ENCODE measurements at regions not wholly inside any gene's neighbourhood (a gene's known extent, or its start where the extent isn't known, plus 50 kb on each side); places are given as distances from the start of the nearest gene placed in this dataset.

DNA sequence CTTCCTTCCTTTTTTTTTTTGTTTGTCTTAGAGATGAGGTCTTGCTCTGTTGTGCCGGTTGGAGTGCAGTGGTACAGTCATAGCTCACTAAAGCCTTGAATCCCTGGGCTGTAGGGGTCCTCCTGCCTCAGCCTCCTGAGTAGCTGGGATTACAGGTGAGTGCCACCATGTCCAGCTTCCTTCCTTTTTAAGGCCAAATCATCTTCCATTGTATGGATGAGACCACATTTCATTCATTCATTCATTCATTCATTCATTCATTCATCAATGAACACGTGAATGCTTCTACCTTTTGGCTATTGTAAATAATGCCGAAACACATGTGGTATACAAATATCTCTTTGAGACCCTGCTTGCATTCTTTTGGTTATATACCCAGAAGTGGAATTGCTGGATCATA, 60.0 kb upstream of the BAIAP2L1 start:
- no peaks in the 10 kb centered on the region for H4K20me1 ChIP-seq (ENCODE audit: insufficient read depth)
- no peaks in the 10 kb centered on the region for H3K79me2 ChIP-seq (ENCODE audit: low read depth)
- no peak overlapping the region for H2AFZ ChIP-seq
- peaks cover 55% of the 10 kb centered on the region for H3K27me3 ChIP-seq (ENCODE audit: insufficient read depth, low read depth)
- H3K4me1 ChIP-seq (replicated peaks; ENCODE audit: insufficient read depth), result no peaks in the 10 kb centered on the region
- H3K4me2 ChIP-seq, result no peak overlapping the region
- ChIA-PET POLR2A (ENCODE audit: unreplicated experiment) (interaction anchor here (0.6 kb wide), 1 partner anchor 841 kb away, joined by 6 read pairs; no protein-coding TSS in a partner anchor), CTCF (interaction anchor here (0.6 kb wide), 1 partner anchor 39 kb away, joined by 3 read pairs; no protein-coding TSS in a partner anchor)
- no TSS peak for BruUV-seq (replicated peaks)
- no peak overlapping the region for H3K27ac ChIP-seq
- no peak overlapping the region for H3K4me3 ChIP-seq
- H3K9me3 ChIP-seq (ENCODE audit: insufficient read depth, low read depth), result no peaks in the 10 kb centered on the region
- no peak for DNase-seq
- no peaks in the 10 kb centered on the region for H3K36me3 ChIP-seq (ENCODE audit: low read depth)
- intact Hi-C loops (cut with micrococcal nuclease; ENCODE audit: unreplicated experiment), result no loop called here
- H3F3A ChIP-seq (ENCODE audit: insufficient read depth, low read depth), result no peaks in the 10 kb centered on the region
- no peaks in the 10 kb centered on the region for H3K9me2 ChIP-seq (ENCODE audit: insufficient read depth)
- TF ChIP-seq EZH2 (IDR thresholded peaks at IDR 0.05; ENCODE audit: low read depth), result no peak
- TF ChIP-seq, protein P1, sequence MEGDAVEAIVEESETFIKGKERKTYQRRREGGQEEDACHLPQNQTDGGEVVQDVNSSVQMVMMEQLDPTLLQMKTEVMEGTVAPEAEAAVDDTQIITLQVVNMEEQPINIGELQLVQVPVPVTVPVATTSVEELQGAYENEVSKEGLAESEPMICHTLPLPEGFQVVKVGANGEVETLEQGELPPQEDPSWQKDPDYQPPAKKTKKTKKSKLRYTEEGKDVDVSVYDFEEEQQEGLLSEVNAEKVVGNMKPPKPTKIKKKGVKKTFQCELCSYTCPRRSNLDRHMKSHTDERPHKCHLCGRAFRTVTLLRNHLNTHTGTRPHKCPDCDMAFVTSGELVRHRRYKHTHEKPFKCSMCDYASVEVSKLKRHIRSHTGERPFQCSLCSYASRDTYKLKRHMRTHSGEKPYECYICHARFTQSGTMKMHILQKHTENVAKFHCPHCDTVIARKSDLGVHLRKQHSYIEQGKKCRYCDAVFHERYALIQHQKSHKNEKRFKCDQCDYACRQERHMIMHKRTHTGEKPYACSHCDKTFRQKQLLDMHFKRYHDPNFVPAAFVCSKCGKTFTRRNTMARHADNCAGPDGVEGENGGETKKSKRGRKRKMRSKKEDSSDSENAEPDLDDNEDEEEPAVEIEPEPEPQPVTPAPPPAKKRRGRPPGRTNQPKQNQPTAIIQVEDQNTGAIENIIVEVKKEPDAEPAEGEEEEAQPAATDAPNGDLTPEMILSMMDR (conservative IDR thresholded peaks at IDR 0.05), result no peak

DNA sequence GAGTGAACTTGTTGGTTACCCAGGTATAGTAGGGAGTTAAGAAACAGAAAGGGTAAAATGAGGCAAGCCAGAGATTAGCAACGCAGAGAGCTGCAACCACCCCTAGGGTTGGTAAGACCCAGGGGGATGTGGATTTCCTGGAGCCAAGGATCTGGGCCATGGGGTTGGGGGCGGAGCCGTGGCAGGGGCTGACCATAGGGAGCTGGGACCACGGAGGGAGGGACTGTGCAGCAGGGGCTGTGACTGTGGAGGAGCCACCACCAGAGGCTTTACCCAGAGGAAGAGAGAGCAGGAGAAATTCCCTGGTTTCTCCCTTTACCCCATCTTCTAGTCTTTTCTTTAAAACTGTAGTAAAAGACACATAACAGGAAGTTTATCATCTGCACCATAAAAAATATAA, 58.6 kb upstream of the BAIAP2L1 start:
- Histone ChIP-seq H3K27me3 (ENCODE audit: insufficient read depth, low read depth) (peaks cover 43% of the 10 kb centered on the region), H3K9me2 (ENCODE audit: insufficient read depth) (no peaks in the 10 kb centered on the region), H4K20me1 (ENCODE audit: insufficient read depth) (no peaks in the 10 kb centered on the region), H3F3A (ENCODE audit: insufficient read depth, low read depth) (no peaks in the 10 kb centered on the region), H3K9me3 (ENCODE audit: insufficient read depth, low read depth) (no peaks in the 10 kb centered on the region), H3K79me2 (ENCODE audit: low read depth) (no peaks in the 10 kb centered on the region), H3K27ac (no peak overlapping the region), H3K4me1 (replicated peaks; ENCODE audit: insufficient read depth) (no peaks in the 10 kb centered on the region), H3K4me2 (no peak overlapping the region), H3K36me3 (ENCODE audit: low read depth) (no peaks in the 10 kb centered on the region), H3K4me3 (no peak overlapping the region), H2AFZ (no peak overlapping the region)
- ChIA-PET CTCF (no interaction called here), POLR2A (ENCODE audit: unreplicated experiment) (no interaction called here)
- BruUV-seq (replicated peaks), result no TSS peak
- TF ChIP-seq EZH2 (IDR thresholded peaks at IDR 0.05; ENCODE audit: low read depth), result no peak
- TF ChIP-seq, protein P1 (conservative IDR thresholded peaks at IDR 0.05), result no peak
- no peak for DNase-seq
- intact Hi-C loops (cut with micrococcal nuclease; ENCODE audit: unreplicated experiment), result no loop called here

DNA sequence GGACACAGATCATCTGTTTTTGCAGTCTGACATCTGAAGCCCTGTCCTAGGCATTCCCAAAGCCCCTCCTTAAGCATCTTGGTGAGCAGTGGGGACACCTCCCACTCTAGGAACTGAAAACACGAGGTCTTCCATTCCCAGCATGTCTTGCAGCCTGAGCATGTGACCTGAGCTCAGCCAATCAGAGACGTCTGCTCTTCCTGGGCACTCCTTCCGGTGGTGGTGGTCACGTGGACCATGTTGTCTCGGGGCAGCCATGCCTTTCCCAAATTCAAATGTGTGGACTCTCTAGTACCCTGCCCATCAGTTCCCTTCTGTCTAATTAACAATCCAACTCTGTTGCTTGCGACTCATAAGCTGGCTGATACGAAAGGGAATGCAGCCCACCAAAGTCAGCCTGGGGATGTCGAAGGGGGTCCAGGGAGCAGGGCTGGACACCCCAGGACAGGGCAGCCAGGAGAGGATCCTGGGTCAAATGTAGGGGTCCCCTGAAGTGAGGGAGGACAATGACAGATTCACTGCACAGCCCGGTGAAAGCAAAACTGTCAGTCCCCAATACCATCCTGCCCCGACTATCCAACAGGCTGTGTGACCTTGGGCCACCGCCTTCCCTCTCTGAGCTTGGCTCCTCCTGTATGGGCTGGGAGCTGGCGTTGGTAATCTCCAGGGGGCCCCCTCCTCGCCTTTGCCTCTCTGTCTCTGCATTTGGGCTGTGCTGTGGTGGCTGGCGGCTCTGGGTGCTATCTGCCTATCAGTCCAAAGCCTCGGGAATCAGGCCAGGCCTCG, 57.4 kb upstream of the BAIAP2L1 start:
- Histone ChIP-seq H3F3A (ENCODE audit: insufficient read depth, low read depth) (no peaks in the 10 kb centered on the region), H3K4me2 (no peak overlapping the region), H3K9me3 (ENCODE audit: insufficient read depth, low read depth) (no peaks in the 10 kb centered on the region), H2AFZ (no peak overlapping the region), H3K79me2 (ENCODE audit: low read depth) (no peaks in the 10 kb centered on the region), H3K27me3 (ENCODE audit: insufficient read depth, low read depth) (peaks cover 38% of the 10 kb centered on the region), H3K27ac (no peak overlapping the region), H3K4me1 (replicated peaks; ENCODE audit: insufficient read depth) (no peaks in the 10 kb centered on the region), H3K4me3 (no peak overlapping the region), H3K9me2 (ENCODE audit: insufficient read depth) (no peaks in the 10 kb centered on the region), H3K36me3 (ENCODE audit: low read depth) (no peaks in the 10 kb centered on the region), H4K20me1 (ENCODE audit: insufficient read depth) (no peaks in the 10 kb centered on the region)
- ChIA-PET POLR2A (ENCODE audit: unreplicated experiment) (no interaction called here), CTCF (interaction anchor here (0.6 kb wide), 1 partner anchor 340 kb away, joined by 4 read pairs; no protein-coding TSS in a partner anchor)
- no TSS peak for BruUV-seq (replicated peaks)
- TF ChIP-seq, protein P1 (conservative IDR thresholded peaks at IDR 0.05), result no peak
- no peak for TF ChIP-seq EZH2 (IDR thresholded peaks at IDR 0.05; ENCODE audit: low read depth)
- no peak for DNase-seq
- intact Hi-C loops (cut with micrococcal nuclease; ENCODE audit: unreplicated experiment), result no loop called here
